ENCODE measurements at regions not wholly inside any gene's neighbourhood (a gene's known extent, or its start where the extent isn't known, plus 50 kb on each side); places are given as distances from the start of the nearest gene placed in this dataset.

DNA sequence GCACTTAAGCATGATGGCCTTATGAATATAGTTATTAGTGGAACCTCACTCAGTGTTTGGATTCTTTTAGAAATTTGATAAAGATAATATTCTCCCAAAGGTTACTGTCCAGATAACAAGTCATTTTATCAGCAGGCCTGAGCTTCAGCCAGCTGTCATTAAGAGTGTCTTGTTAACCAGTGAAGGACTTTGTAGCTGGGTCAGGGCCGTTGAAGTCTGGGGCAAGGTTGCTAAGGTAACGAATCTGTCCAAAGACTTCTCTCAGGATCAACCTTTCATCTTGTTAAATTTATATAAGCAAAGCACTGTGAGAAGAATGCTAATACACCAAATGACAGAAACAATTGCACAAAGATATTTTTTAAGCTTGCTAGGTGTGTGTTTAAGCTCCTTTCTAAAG is 271.3 kb upstream of the TMPO start:
- TF ChIP-seq, protein P1, sequence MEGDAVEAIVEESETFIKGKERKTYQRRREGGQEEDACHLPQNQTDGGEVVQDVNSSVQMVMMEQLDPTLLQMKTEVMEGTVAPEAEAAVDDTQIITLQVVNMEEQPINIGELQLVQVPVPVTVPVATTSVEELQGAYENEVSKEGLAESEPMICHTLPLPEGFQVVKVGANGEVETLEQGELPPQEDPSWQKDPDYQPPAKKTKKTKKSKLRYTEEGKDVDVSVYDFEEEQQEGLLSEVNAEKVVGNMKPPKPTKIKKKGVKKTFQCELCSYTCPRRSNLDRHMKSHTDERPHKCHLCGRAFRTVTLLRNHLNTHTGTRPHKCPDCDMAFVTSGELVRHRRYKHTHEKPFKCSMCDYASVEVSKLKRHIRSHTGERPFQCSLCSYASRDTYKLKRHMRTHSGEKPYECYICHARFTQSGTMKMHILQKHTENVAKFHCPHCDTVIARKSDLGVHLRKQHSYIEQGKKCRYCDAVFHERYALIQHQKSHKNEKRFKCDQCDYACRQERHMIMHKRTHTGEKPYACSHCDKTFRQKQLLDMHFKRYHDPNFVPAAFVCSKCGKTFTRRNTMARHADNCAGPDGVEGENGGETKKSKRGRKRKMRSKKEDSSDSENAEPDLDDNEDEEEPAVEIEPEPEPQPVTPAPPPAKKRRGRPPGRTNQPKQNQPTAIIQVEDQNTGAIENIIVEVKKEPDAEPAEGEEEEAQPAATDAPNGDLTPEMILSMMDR (IDR thresholded peaks at IDR 0.05) = no peak
- TF ChIP-seq EZH2 (IDR thresholded peaks at IDR 0.05) (no peak), EZH2phosphoT487 (IDR thresholded peaks at IDR 0.05) (no peak)
